ENCODE measurements at regions not wholly inside any gene's neighbourhood (a gene's known extent, or its start where the extent isn't known, plus 50 kb on each side); places are given as distances from the start of the nearest gene placed in this dataset.
A peak's percentile ranks its signal among the peaks of the same experiment; 100 is the strongest.
"Not testable (repeated sequence)": the region's sequence is repeated elsewhere in the genome, so short reads cannot be mapped to it uniquely, and the experiment has no call there.

GRCh38 chr6:122280105-122281021 lies 119.1 kb upstream of the HSF2 start:
- H3K9me1 ChIP-seq (ENCODE audit: control insufficient read depth, insufficient read depth, low read length); H3K27me3 ChIP-seq (ENCODE audit: control insufficient read depth in 2 of 2, insufficient read depth in 2 of 2, low read length in 2 of 2); H3K79me2 ChIP-seq (ENCODE audit: control insufficient read depth, insufficient read depth, low read length); H4K20me1 ChIP-seq (replicated peaks; ENCODE audit: control insufficient read depth, insufficient read depth, low read length); CTCF ChIA-PET (ENCODE audit: low intra/inter-chr PET ratio); H3K4me1 ChIP-seq (replicated peaks in 1 of 2; ENCODE audit: control insufficient read depth in 2 of 2, insufficient read depth in 2 of 2, low read length in 2 of 2); FAIRE-seq; H3K9me3 ChIP-seq (replicated peaks; ENCODE audit: control insufficient read depth, insufficient read depth, low read depth, low read length); H3K36me3 ChIP-seq (ENCODE audit: control insufficient read depth, insufficient read depth, low read length); intact Hi-C loops (cut with micrococcal nuclease); in situ Hi-C loops (cut with MboI): not testable (repeated sequence)
- peak; percentile 87 for ATAC-seq
- BruUV-seq (replicated peaks) = TSS peak; percentile 71
- H3K4me3 ChIP-seq = peak overlapping the region; percentile 46
- POLR2A ChIA-PET = interaction anchor here (1.2 to 1.3 kb wide), 2 partner anchors 9 to 11 kb away, joined by 3 to 4 read pairs; no protein-coding TSS in a partner anchor
- DNase-seq (ENCODE audit: extremely low read depth in 1 of 4, low spot score in 3 of 4) = peak in 1 of 4 experiments; percentile 61
- peak overlapping the region; percentile 68 for H3K4me2 ChIP-seq (ENCODE audit: insufficient read depth, low read length)
- H3K27ac ChIP-seq (ENCODE audit: extremely low read depth, low read depth, low read length) = peak overlapping the region; percentile 60; the same call in 2 of the 3 replicates
- H3K9ac ChIP-seq (ENCODE audit: insufficient read depth in 1 of 2, low read depth in 2 of 2, low read length in 2 of 2) = peak overlapping the region; percentile 70 to 88
- peak overlapping the region; percentile 94 for H2AFZ ChIP-seq (ENCODE audit: low read depth, low read length)
- 1% methylated on average over 20 of the region's 52 CpGs for WGBS (ENCODE audit: insufficient coverage, low coverage, missing lambda C conversion rate)
- TF ChIP-seq POLR2H (tag; IDR thresholded peaks at IDR 0.05; ENCODE audit: low read depth) (peak; percentile 53), PHF8 (IDR thresholded peaks at IDR 0.05; ENCODE audit: borderline replicate concordance, low read length) (peak; percentile 47), ZBTB17 (CRISPR knock-in tag; IDR thresholded peaks at IDR 0.05) (0 out of 2 replicates have a peak, but pooled peaks have one; percentile 14), L3MBTL2 (IDR thresholded peaks at IDR 0.05) (peak; percentile 33; the same call in 1 of the 2 replicates), EP400 (IDR thresholded peaks at IDR 0.05) (peak; percentile 36; the same call in 1 of the 2 replicates), POLR2B (IDR thresholded peaks at IDR 0.05; ENCODE audit: low read depth, partially characterized antibody) (peak; percentile 31), TAF9B (IDR thresholded peaks at IDR 0.05; ENCODE audit: partially characterized antibody) (peak; percentile 18), E2F6 (IDR thresholded peaks at IDR 0.05; ENCODE audit: borderline replicate concordance in 1 of 2, extremely low read depth in 1 of 2, insufficient read depth in 1 of 2, insufficient read length in 1 of 2, low read depth in 1 of 2, low read length in 1 of 2, poor library complexity in 1 of 2, severe bottlenecking in 1 of 2) (peak in 1 of 2 experiments; percentile 47), MAZ (CRISPR knock-in tag; conservative IDR thresholded peaks at IDR 0.05 in 1 of 2, IDR thresholded peaks at IDR 0.05 in 1 of 2) (peak in 1 of 2 experiments; percentile 40; a peak in 2 of 4 replicates)

All from K562 (cell line).